T-cell (primary cell): ENCODE measurements at regions not wholly inside any gene's neighbourhood (a gene's known extent, or its start where the extent isn't known, plus 50 kb on each side); places are given as distances from the start of the nearest gene placed in this dataset.
"Not testable (repeated sequence)": the region's sequence is repeated elsewhere in the genome, so short reads cannot be mapped to it uniquely, and the experiment has no call there.

Source experiments
- ATAC-seq, 4 experiments: fragments of 200-7000 bp in 3 of 4; fragments of 150-1000 bp in 1 of 4; cut with Tn5 transposase; replicated peaks in 1 of 4; 1 replicate in 3 of 4; 2 replicates in 1 of 4; pipeline ENCODE4 v1.10.0; 2021; ENCODE audit warnings: moderate library complexity in 3 of 4, mild to moderate bottlenecking in 2 of 4, moderate number of reproducible peaks in 1 of 4
- CTCF ChIA-PET, 2 donors: fragments of 300-600 bp; sonication (Branson Sonifier 250); formaldehyde crosslinking; loops; one replicate each; lab custom pipeline; 2022; ENCODE audit warnings: antibody characterized with exemption in 2 of 2; lab: Charles Lee
- POLR2A ChIA-PET, 2 donors: fragments of 300-600 bp; sonication (Branson Sonifier 250); formaldehyde crosslinking; loops; one replicate each; lab custom pipeline; 2022; ENCODE audit warnings: antibody characterized with exemption in 2 of 2; lab: Charles Lee
- DNase-seq, 35 experiments: peaks; one replicate each; pipeline versions ENCODE4 v3.0.0 to v3.0.0-alpha.2; 2013 to 2023
- H3K27ac ChIP-seq: one replicate; pipeline ENCODE4 v1.5.1; 2013; ENCODE audit warnings: low read length
- H3K27me3 ChIP-seq, 2 experiments: replicated peaks in 1 of 2; 1 replicate in 1 of 2; 2 replicates in 1 of 2; pipeline versions ENCODE4 v1.6.1 to v1.7.0; 2013; ENCODE audit warnings: low read length in 1 of 2, mixed read lengths in 1 of 2; ENCODE audit not compliant: control insufficient read depth in 2 of 2, insufficient read depth in 2 of 2; ENCODE audit errors: extremely low read depth in 1 of 2
- H3K36me3 ChIP-seq, 2 donors: 1 replicate in 1 of 2; 2 replicates in 1 of 2; pipeline versions ENCODE4 v1.6.1 to v1.7.0; 2013; ENCODE audit warnings: low read length in 1 of 2; ENCODE audit not compliant: control insufficient read depth in 2 of 2, insufficient read depth in 1 of 2; ENCODE audit errors: extremely low read depth in 1 of 2
- H3K4me1 ChIP-seq, 2 experiments: 1 replicate in 1 of 2; 2 replicates in 1 of 2; pipeline versions ENCODE4 v1.6.1 to v1.7.0; 2013; ENCODE audit warnings: low read length in 2 of 2, mixed read lengths in 1 of 2; ENCODE audit not compliant: insufficient read depth in 2 of 2, control insufficient read depth in 1 of 2; ENCODE audit errors: extremely low read depth in 1 of 2
- H3K4me3 ChIP-seq, 2 donors: 1 replicate in 1 of 2; 2 replicates in 1 of 2; pipeline versions ENCODE4 v1.5.1 to v1.7.0; 2013; ENCODE audit warnings: mild to moderate bottlenecking in 2 of 2, low read length in 1 of 2, moderate library complexity in 1 of 2; ENCODE audit not compliant: control insufficient read depth in 1 of 2; ENCODE audit errors: extremely low read depth in 1 of 2
- H3K9me3 ChIP-seq: 2 replicates; pipeline ENCODE4 v1.7.0; 2013
- H3K27ac Mint-ChIP-seq, 2 donors: one replicate each; pipeline ENCODE4 v1.8.0; 2020 to 2021; ENCODE audit warnings: mild to moderate bottlenecking in 2 of 2, mixed read lengths in 2 of 2
- H3K27me3 Mint-ChIP-seq, 2 donors: one replicate each; pipeline ENCODE4 v1.8.0; 2021 to 2022; ENCODE audit warnings: mixed read lengths in 2 of 2
- H3K36me3 Mint-ChIP-seq: one replicate; pipeline ENCODE4 v1.8.0; 2021; ENCODE audit warnings: mixed read lengths
- H3K4me1 Mint-ChIP-seq, 3 donors: one replicate each; pipeline ENCODE4 v1.8.0; 2020 to 2022; ENCODE audit warnings: mixed read lengths in 3 of 3, mild to moderate bottlenecking in 1 of 3
- H3K4me3 Mint-ChIP-seq, 3 donors: one replicate each; pipeline ENCODE4 v1.8.0; 2020 to 2022; ENCODE audit warnings: mild to moderate bottlenecking in 3 of 3, mixed read lengths in 3 of 3, moderate library complexity in 3 of 3
- H3K9me3 Mint-ChIP-seq, 3 donors: one replicate each; pipeline ENCODE4 v1.8.0; 2020 to 2022; ENCODE audit warnings: mixed read lengths in 3 of 3
- WGBS: methylation state at CpG from one replicate; pipeline ENCODE4 v1.1.5; 2013; ENCODE audit warnings: missing lambda C conversion rate; ENCODE audit not compliant: insufficient coverage; 5-methylcytosine and 5-hydroxymethylcytosine counted together

DNA sequence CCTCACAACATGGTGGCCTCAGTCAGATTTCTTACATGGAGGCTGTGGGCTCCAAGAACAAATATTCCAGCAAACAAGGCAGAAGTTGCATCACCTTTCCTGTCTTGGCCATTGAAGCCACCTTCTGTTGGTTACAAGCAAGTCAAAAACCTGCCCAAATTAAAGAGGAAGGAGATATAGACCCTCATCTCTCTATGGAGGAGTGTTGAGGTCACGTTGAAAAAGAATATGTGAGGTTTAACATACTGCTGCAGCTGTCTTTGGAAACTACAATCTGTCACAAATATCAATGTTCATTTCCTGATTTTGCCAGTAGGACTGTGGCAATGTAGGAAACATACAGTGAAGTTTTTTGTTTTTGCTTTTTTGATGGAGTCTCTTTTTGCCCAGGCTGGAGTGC lies 211.4 kb downstream of the COPRS start:
- Mint-ChIP-seq H3K27me3 (peaks cover 15 to 19% of the 10 kb centered on the region in 2 donors), H3K4me3 (no peak overlapping the region), H3K4me1 (no peaks in the 10 kb centered on the region), H3K27ac (no peak overlapping the region), H3K36me3 (no peaks in the 10 kb centered on the region), H3K9me3 (peaks cover 10 to 22% (median 11%) of the 10 kb centered on the region in 3 donors)
- Histone ChIP-seq H3K4me3 (no peak overlapping the region), H3K9me3 (no peaks in the 10 kb centered on the region), H3K27ac (no peak overlapping the region), H3K27me3 (peaks cover 0 to 14% of the 10 kb centered on the region in 2 experiments), H3K36me3 (no peaks in the 10 kb centered on the region), H3K4me1 (no peaks in the 10 kb centered on the region)
- POLR2A ChIA-PET: no interaction called here
- DNase-seq (no peak), ATAC-seq (no peak)
- CTCF ChIA-PET: no interaction called here
- no CpG with 5 or more reads among the region's 1 CpG for WGBS

DNA sequence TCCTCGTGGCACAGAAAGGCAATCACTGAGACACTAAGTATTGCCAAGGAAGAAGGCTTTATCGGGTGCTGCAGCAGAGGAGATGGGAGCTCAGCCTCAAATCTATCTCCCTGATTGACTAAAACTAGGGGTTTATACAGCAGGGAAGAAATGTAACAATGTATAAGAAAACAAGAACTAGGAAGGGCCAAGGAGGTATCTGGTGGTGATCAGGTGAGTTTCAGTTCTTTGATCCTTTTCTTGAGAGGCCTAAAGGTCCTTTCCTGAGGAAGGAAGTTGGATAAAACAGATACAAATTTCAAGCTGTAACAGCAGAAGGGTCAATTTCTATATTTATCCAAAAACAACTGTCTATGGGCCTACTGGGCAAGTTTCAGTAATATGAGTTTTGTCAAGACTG lies 212.4 kb downstream of the COPRS start:
- H3K27me3 ChIP-seq: peaks cover 0 to 14% of the 10 kb centered on the region in 2 experiments
- no peaks in the 10 kb centered on the region for H3K4me1 Mint-ChIP-seq
- no peak overlapping the region for H3K27ac ChIP-seq
- no peak for ATAC-seq
- CTCF ChIA-PET: no interaction called here
- WGBS: 80% methylated on average over 1 of the region's 2 CpGs
- H3K9me3 ChIP-seq: no peaks in the 10 kb centered on the region
- peaks cover 18 to 21% of the 10 kb centered on the region in 2 donors for H3K27me3 Mint-ChIP-seq
- no peaks in the 10 kb centered on the region for H3K36me3 Mint-ChIP-seq
- DNase-seq: no peak
- peaks cover 10 to 22% (median 11%) of the 10 kb centered on the region in 3 donors for H3K9me3 Mint-ChIP-seq
- H3K27ac Mint-ChIP-seq: no peak overlapping the region
- no peaks in the 10 kb centered on the region for H3K4me1 ChIP-seq
- POLR2A ChIA-PET: no interaction called here
- no peak overlapping the region for H3K4me3 Mint-ChIP-seq
- no peak overlapping the region for H3K4me3 ChIP-seq
- no peaks in the 10 kb centered on the region for H3K36me3 ChIP-seq

DNA sequence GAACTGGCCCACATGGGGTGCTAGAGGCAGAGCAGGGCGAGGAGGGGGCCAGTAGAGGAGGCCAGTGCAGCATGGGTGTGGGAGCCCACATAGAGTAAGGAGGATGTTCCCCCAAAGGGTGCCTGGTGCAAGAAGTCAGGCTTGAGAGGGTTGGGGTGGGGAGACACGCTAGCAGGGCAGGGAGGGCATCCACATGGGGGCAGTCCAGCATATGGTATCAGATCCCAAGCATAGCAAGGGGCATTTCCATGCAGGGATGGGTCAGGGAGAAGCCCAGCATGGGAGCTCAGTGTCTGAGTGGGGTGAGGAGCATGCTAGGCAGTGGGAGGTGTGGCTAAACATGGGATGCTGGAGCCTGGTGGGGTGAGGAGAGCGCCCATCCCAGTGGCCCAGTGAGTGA lies 213.7 kb downstream of the COPRS start:
- ATAC-seq (no peak), DNase-seq (no peak)
- H3K9me3 ChIP-seq: no peaks in the 10 kb centered on the region
- ChIA-PET CTCF (no interaction called here), POLR2A (no interaction called here)
- no peaks in the 10 kb centered on the region for H3K36me3 ChIP-seq
- no peak overlapping the region for H3K4me3 Mint-ChIP-seq
- no peak overlapping the region for H3K27ac Mint-ChIP-seq
- H3K27me3 ChIP-seq: peaks cover 0 to 18% of the 10 kb centered on the region in 2 experiments
- peaks cover 20 to 28% of the 10 kb centered on the region in 2 donors for H3K27me3 Mint-ChIP-seq
- H3K4me3 ChIP-seq: no peak overlapping the region
- no peaks in the 10 kb centered on the region for H3K4me1 ChIP-seq
- H3K36me3 Mint-ChIP-seq: no peaks in the 10 kb centered on the region
- H3K9me3 Mint-ChIP-seq: peaks cover 10 to 22% (median 11%) of the 10 kb centered on the region in 3 donors
- H3K27ac ChIP-seq: no peak overlapping the region
- WGBS: 63% methylated on average over 3 of the region's 3 CpGs
- H3K4me1 Mint-ChIP-seq: no peaks in the 10 kb centered on the region

DNA sequence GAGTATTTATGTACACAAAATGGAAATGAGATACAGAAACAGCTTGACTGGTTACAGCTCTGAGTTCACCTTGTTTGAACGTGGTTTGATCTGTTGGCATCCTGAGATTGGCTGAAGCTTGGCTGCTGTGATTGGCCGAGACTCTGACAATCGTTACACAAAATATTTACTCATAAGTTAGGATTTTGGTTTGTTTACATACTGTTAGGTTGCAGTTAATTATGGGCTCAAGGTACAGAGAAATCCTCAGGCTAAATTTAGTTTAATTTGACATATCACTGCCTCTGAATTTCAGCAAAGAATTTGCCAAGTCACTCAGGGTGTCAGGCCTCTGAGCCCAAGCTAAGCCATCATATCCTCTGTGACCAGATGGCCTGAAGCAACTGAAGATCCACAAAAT lies 227.3 kb downstream of the COPRS start:
- ChIA-PET POLR2A (no interaction called here), CTCF (no interaction called here)
- no peak overlapping the region for H3K4me3 Mint-ChIP-seq
- H3K27ac Mint-ChIP-seq: no peak overlapping the region
- H3K27me3 ChIP-seq: peaks cover 0 to 15% of the 10 kb centered on the region in 2 experiments
- no peak for ATAC-seq
- no peaks in the 10 kb centered on the region for H3K9me3 ChIP-seq
- H3K9me3 Mint-ChIP-seq: peaks cover under 1 to 3% (median under 1%) of the 10 kb centered on the region in 3 donors
- no CpG with 5 or more reads among the region's 3 CpGs for WGBS
- H3K27ac ChIP-seq: no peak overlapping the region
- H3K4me1 ChIP-seq: no peaks in the 10 kb centered on the region
- H3K4me1 Mint-ChIP-seq: no peaks in the 10 kb centered on the region
- H3K4me3 ChIP-seq: no peak overlapping the region
- no peak for DNase-seq
- peaks cover 27 to 31% of the 10 kb centered on the region in 2 donors for H3K27me3 Mint-ChIP-seq
- H3K36me3 Mint-ChIP-seq: no peaks in the 10 kb centered on the region
- no peaks in the 10 kb centered on the region for H3K36me3 ChIP-seq

DNA sequence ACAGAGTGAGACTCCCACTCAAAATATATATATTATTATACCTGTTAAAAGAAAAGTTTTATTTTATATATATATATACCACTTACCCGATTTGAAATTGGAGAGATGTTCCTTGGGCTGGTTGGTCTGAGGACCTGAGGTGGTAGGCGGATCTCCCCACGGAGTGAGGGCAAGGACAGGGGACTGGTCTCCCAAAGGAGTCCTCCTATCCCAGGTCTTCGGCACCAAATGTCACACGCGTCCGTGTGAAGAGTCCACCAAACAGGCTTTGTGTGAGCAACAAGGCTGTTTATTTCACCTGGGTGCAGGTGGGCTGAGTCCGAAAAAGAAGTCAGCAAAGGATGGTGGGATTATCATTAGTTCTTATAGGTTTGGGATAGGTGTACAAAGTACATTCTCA lies 228.2 kb downstream of the COPRS start:
- H3K9me3 ChIP-seq, H3K4me3 Mint-ChIP-seq, ATAC-seq, H3K27ac Mint-ChIP-seq, H3K9me3 Mint-ChIP-seq, H3K4me1 ChIP-seq, H3K36me3 ChIP-seq, CTCF ChIA-PET, H3K27ac ChIP-seq, H3K4me1 Mint-ChIP-seq, H3K4me3 ChIP-seq, POLR2A ChIA-PET, H3K36me3 Mint-ChIP-seq, DNase-seq: not testable (repeated sequence)
- 74% methylated on average over 3 of the region's 8 CpGs for WGBS
- H3K27me3 Mint-ChIP-seq: peaks cover 31 to 36% of the 10 kb centered on the region in 2 donors
- H3K27me3 ChIP-seq: peaks cover 0 to 15% of the 10 kb centered on the region in 2 experiments

DNA sequence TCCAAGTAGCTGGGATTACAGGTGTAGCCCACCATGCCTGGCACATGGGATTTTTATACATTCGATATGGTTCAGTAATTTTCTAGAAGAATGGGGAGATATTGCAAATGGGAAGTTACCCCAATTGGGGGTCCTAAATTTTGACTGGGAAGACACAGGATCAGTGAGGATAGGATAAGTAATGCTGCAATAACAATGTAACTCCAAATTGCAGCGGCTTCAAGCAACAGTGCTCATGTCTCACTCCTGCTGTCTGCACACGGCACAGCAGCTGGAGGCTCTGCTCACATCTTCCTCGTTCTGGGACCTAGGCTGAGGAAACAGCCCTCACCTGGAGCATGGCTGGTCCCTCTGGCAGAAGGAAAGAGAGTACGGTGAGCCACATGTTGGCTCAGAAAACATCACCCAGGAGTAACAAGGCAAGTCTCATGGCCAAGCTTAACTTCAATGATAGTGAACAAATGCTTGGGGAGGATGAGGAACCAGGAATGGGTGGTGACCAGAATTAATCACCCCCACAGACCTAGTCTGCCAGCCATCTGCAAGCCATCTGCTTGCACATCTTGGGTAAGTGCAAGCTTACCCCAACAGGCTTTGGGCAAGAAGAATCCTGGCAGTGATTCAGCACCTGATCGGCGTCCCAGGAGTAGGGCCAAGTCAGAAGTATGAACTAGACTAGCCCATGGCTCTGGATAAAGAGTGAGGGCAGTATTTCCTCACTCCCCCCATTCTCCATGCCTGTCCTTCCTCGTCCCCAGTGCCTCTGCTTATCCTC lies 229.2 kb downstream of the COPRS start:
- no peak for ATAC-seq
- Histone ChIP-seq H3K4me1 (no peaks in the 10 kb centered on the region), H3K27ac (no peak overlapping the region), H3K27me3 (peaks cover 0 to 15% of the 10 kb centered on the region in 2 experiments), H3K36me3 (no peaks in the 10 kb centered on the region), H3K4me3 (no peak overlapping the region), H3K9me3 (no peaks in the 10 kb centered on the region)
- Mint-ChIP-seq H3K36me3 (no peaks in the 10 kb centered on the region), H3K4me3 (no peak overlapping the region), H3K27ac (no peak overlapping the region), H3K27me3 (peaks cover 26 to 33% of the 10 kb centered on the region in 2 donors), H3K4me1 (no peaks in the 10 kb centered on the region), H3K9me3 (peaks cover 3 to 7% (median 6%) of the 10 kb centered on the region in 3 donors)
- POLR2A ChIA-PET: no interaction called here
- WGBS: 72% methylated on average over 5 of the region's 8 CpGs
- no peak for DNase-seq
- CTCF ChIA-PET: no interaction called here
